ENCODE measurements at regions not wholly inside any gene's neighbourhood (a gene's known extent, or its start where the extent isn't known, plus 50 kb on each side); places are given as distances from the start of the nearest gene placed in this dataset.

DNA sequence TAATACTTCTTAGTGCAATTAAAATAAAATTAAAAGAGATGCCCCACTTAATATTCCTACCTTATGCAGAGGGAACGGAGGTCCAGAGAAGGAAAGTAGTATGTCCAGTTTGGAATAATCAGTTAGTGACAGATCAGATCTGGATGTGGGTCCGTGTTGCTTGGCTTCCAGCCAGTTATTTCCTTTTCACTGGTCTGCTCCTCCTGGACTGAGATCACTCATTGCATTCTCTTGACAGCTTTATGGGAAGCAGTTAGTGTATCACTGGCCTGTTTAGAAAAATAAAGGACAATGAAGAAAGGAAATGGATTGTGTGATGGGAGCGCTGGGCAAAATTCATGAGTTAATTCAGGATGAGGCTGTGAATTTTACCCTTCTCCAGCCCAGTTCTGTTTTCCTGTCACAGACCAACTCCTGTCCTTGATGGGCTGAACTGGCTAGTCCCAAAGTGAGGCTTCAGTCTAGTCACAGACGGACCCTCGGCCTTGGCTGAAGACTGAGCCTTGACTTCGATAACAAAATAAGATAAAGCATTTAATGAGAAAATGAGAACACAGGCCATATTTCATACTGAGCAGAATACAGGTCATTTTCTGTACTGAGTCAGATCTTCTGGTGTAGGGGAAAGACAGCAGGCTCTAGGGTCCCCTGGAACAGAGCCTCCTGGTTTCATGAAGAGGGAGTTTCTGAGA is 85.2 kb upstream of the TRABD2B start (continued):
- TF ChIP-seq, protein P1, sequence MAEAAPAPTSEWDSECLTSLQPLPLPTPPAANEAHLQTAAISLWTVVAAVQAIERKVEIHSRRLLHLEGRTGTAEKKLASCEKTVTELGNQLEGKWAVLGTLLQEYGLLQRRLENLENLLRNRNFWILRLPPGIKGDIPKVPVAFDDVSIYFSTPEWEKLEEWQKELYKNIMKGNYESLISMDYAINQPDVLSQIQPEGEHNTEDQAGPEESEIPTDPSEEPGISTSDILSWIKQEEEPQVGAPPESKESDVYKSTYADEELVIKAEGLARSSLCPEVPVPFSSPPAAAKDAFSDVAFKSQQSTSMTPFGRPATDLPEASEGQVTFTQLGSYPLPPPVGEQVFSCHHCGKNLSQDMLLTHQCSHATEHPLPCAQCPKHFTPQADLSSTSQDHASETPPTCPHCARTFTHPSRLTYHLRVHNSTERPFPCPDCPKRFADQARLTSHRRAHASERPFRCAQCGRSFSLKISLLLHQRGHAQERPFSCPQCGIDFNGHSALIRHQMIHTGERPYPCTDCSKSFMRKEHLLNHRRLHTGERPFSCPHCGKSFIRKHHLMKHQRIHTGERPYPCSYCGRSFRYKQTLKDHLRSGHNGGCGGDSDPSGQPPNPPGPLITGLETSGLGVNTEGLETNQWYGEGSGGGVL (tag by site-specific recombination; IDR thresholded peaks at IDR 0.05): no peak
- TF ChIP-seq ZFP3 (tag by site-specific recombination; IDR thresholded peaks at IDR 0.05; ENCODE audit: low read depth) (no peak), MEIS1 (CRISPR knock-in tag; IDR thresholded peaks at IDR 0.05; ENCODE audit: borderline replicate concordance) (no peak), ZNF366 (tag by site-specific recombination; conservative IDR thresholded peaks at IDR 0.05) (peak; percentile 31; the same call in 1 of the 2 replicates), ZNF548 (tag by site-specific recombination; IDR thresholded peaks at IDR 0.05) (no peak), ZNF19 (tag by site-specific recombination; IDR thresholded peaks at IDR 0.05; ENCODE audit: low read depth) (no peak), IKZF3 (tag by site-specific recombination; IDR thresholded peaks at IDR 0.05) (peak; percentile 64), MYNN (tag by site-specific recombination; IDR thresholded peaks at IDR 0.05; ENCODE audit: borderline replicate concordance) (no peak), ZNF221 (tag by site-specific recombination; IDR thresholded peaks at IDR 0.05; ENCODE audit: borderline replicate concordance) (no peak), ZNF585B (tag by site-specific recombination; IDR thresholded peaks at IDR 0.05) (no peak), ZNF596 (tag by site-specific recombination; IDR thresholded peaks at IDR 0.05) (no peak), ZNF138 (tag by site-specific recombination; IDR thresholded peaks at IDR 0.05; ENCODE audit: borderline replicate concordance) (no peak), KLF9 (tag by site-specific recombination; IDR thresholded peaks at IDR 0.05; ENCODE audit: low read depth) (no peak), BCL11B (tag by site-specific recombination; IDR thresholded peaks at IDR 0.05; ENCODE audit: low read depth) (no peak), ZXDB (tag by site-specific recombination; IDR thresholded peaks at IDR 0.05) (peak; percentile 51; the same call in 1 of the 2 replicates), OVOL3 (tag by site-specific recombination; IDR thresholded peaks at IDR 0.05) (0 out of 2 replicates have a peak, but pooled peaks have one; percentile 25), FEZF1 (tag by site-specific recombination; IDR thresholded peaks at IDR 0.05) (peak; percentile 77; the same call in 1 of the 2 replicates), WT1 (tag by site-specific recombination; IDR thresholded peaks at IDR 0.05) (no peak), ZFP37 (tag by site-specific recombination; IDR thresholded peaks at IDR 0.05) (peak; percentile 22; the same call in 1 of the 2 replicates), ZNF473 (tag by site-specific recombination; IDR thresholded peaks at IDR 0.05) (no peak), SCRT1 (tag by site-specific recombination; IDR thresholded peaks at IDR 0.05; ENCODE audit: borderline replicate concordance) (no peak), TCF7L2 (IDR thresholded peaks at IDR 0.05; ENCODE audit: borderline replicate concordance, low read depth, low read length) (peak; percentile 67; the same call in 1 of the 2 replicates), ZNF768 (tag by site-specific recombination; IDR thresholded peaks at IDR 0.05) (no peak), SALL2 (tag by site-specific recombination; IDR thresholded peaks at IDR 0.05; ENCODE audit: borderline replicate concordance) (no peak), OSR2 (tag by site-specific recombination; IDR thresholded peaks at IDR 0.05) (peak; percentile 76), ZNF24 (tag by site-specific recombination; IDR thresholded peaks at IDR 0.05) (0 out of 2 replicates have a peak, but pooled peaks have one; percentile 20), GLIS1 (tag by site-specific recombination; IDR thresholded peaks at IDR 0.05) (no peak)
- TF ChIP-seq, protein P2, sequence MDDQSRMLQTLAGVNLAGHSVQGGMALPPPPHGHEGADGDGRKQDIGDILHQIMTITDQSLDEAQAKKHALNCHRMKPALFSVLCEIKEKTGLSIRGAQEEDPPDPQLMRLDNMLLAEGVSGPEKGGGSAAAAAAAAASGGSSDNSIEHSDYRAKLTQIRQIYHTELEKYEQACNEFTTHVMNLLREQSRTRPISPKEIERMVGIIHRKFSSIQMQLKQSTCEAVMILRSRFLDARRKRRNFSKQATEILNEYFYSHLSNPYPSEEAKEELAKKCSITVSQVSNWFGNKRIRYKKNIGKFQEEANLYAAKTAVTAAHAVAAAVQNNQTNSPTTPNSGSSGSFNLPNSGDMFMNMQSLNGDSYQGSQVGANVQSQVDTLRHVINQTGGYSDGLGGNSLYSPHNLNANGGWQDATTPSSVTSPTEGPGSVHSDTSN (CRISPR knock-in tag; IDR thresholded peaks at IDR 0.05): no peak
- TF ChIP-seq, protein P3, sequence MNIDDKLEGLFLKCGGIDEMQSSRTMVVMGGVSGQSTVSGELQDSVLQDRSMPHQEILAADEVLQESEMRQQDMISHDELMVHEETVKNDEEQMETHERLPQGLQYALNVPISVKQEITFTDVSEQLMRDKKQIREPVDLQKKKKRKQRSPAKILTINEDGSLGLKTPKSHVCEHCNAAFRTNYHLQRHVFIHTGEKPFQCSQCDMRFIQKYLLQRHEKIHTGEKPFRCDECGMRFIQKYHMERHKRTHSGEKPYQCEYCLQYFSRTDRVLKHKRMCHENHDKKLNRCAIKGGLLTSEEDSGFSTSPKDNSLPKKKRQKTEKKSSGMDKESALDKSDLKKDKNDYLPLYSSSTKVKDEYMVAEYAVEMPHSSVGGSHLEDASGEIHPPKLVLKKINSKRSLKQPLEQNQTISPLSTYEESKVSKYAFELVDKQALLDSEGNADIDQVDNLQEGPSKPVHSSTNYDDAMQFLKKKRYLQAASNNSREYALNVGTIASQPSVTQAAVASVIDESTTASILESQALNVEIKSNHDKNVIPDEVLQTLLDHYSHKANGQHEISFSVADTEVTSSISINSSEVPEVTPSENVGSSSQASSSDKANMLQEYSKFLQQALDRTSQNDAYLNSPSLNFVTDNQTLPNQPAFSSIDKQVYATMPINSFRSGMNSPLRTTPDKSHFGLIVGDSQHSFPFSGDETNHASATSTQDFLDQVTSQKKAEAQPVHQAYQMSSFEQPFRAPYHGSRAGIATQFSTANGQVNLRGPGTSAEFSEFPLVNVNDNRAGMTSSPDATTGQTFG (tag by site-specific recombination; IDR thresholded peaks at IDR 0.05; ENCODE audit: borderline replicate concordance): no peak
- TF ChIP-seq, protein P4, sequence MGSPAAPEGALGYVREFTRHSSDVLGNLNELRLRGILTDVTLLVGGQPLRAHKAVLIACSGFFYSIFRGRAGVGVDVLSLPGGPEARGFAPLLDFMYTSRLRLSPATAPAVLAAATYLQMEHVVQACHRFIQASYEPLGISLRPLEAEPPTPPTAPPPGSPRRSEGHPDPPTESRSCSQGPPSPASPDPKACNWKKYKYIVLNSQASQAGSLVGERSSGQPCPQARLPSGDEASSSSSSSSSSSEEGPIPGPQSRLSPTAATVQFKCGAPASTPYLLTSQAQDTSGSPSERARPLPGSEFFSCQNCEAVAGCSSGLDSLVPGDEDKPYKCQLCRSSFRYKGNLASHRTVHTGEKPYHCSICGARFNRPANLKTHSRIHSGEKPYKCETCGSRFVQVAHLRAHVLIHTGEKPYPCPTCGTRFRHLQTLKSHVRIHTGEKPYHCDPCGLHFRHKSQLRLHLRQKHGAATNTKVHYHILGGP (tag by site-specific recombination; IDR thresholded peaks at IDR 0.05): no peak
- TF ChIP-seq, protein P5, sequence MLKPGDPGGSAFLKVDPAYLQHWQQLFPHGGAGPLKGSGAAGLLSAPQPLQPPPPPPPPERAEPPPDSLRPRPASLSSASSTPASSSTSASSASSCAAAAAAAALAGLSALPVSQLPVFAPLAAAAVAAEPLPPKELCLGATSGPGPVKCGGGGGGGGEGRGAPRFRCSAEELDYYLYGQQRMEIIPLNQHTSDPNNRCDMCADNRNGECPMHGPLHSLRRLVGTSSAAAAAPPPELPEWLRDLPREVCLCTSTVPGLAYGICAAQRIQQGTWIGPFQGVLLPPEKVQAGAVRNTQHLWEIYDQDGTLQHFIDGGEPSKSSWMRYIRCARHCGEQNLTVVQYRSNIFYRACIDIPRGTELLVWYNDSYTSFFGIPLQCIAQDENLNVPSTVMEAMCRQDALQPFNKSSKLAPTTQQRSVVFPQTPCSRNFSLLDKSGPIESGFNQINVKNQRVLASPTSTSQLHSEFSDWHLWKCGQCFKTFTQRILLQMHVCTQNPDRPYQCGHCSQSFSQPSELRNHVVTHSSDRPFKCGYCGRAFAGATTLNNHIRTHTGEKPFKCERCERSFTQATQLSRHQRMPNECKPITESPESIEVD (tag by site-specific recombination; IDR thresholded peaks at IDR 0.05): peak; percentile 72

All from HEK293 (cell line).